OCI-LY1 (cell line): ENCODE measurements at regions not wholly inside any gene's neighbourhood (a gene's known extent, or its start where the extent isn't known, plus 50 kb on each side); places are given as distances from the start of the nearest gene placed in this dataset.

Source experiments
- H2AFZ ChIP-seq: fragments of 200-600 bp; sonication (generic), shearing (Covaris generic); 2 replicates; pipeline ENCODE4 v1.6.0; 2014; ENCODE audit warnings: antibody characterized with exemption, mild to moderate bottlenecking, low read length
- H3F3A ChIP-seq: fragments of 200-600 bp; sonication (generic), shearing (Covaris generic); 2 replicates; pipeline ENCODE4 v1.6.0; 2014; ENCODE audit warnings: mild to moderate bottlenecking, antibody characterized with exemption, low read length, moderate library complexity; ENCODE audit not compliant: insufficient read depth
- H3K27ac ChIP-seq: fragments of 200-600 bp; sonication (generic); 2 replicates; pipeline ENCODE4 v1.5.1; 2014; ENCODE audit warnings: low read length, mixed run types, mild to moderate bottlenecking, low read depth; ENCODE audit not compliant: poor library complexity, severe bottlenecking
- H3K27me3 ChIP-seq: fragments of 200-600 bp; sonication (generic); 2 replicates; pipeline ENCODE4 v1.6.0; 2014; ENCODE audit warnings: antibody characterized with exemption, mild to moderate bottlenecking, low read length, moderate library complexity; ENCODE audit not compliant: insufficient read depth
- H3K36me3 ChIP-seq: fragments of 200-600 bp; sonication (generic); 2 replicates; pipeline ENCODE4 v1.6.1; 2014; ENCODE audit warnings: mild to moderate bottlenecking, antibody characterized with exemption, low read length, moderate library complexity, mixed read lengths; ENCODE audit not compliant: insufficient read depth
- H3K4me1 ChIP-seq: fragments of 200-600 bp; sonication (generic); 2 replicates; pipeline ENCODE4 v1.5.1; 2014; ENCODE audit warnings: mild to moderate bottlenecking, low read length, moderate library complexity; ENCODE audit not compliant: insufficient read depth, severe bottlenecking
- H3K4me2 ChIP-seq: fragments of 200-600 bp; sonication (generic), shearing (Covaris generic); 2 replicates; pipeline ENCODE4 v1.6.1; 2014; ENCODE audit warnings: low read length
- H3K4me3 ChIP-seq: fragments of 200-600 bp; sonication (generic); 2 replicates; pipeline ENCODE4 v1.5.1; 2014; ENCODE audit warnings: low read length, low read depth, mild to moderate bottlenecking, mixed read lengths; ENCODE audit not compliant: poor library complexity, severe bottlenecking
- H3K79me2 ChIP-seq: fragments of 200-600 bp; shearing (Covaris generic); 2 replicates; pipeline ENCODE4 v1.6.1; 2016; ENCODE audit warnings: mixed run types, low read length, mixed read lengths; ENCODE audit not compliant: insufficient read depth
- H3K9ac ChIP-seq: fragments of 200-600 bp; sonication (generic), shearing (Covaris generic); 2 replicates; pipeline ENCODE4 v1.6.1; 2014; ENCODE audit warnings: mild to moderate bottlenecking, low read length, mixed read lengths
- H3K9me2 ChIP-seq: fragments of 200-600 bp; sonication (generic), shearing (Covaris generic); 2 replicates; pipeline ENCODE4 v1.6.1; 2014; ENCODE audit warnings: low read depth, mild to moderate bottlenecking, low read length, mixed read lengths
- H3K9me3 ChIP-seq: fragments of 200-600 bp; shearing (Covaris generic); 2 replicates; pipeline ENCODE4 v1.6.1; 2014; ENCODE audit warnings: low read length, mixed read lengths
- H4K20me1 ChIP-seq: fragments of 200-600 bp; sonication (generic), shearing (Covaris generic); 2 replicates; pipeline ENCODE4 v1.6.0; 2016; ENCODE audit warnings: mild to moderate bottlenecking, low read length; ENCODE audit not compliant: insufficient read depth
- CTCF ChIP-seq: fragments of 200-600 bp; sonication (generic), shearing (Covaris generic); IDR thresholded peaks from 2 replicates; pipeline ENCODE4 v1.5.1; 2017; ENCODE audit warnings: mild to moderate bottlenecking, antibody characterized with exemption, low read length, moderate library complexity, mixed read lengths
- EZH2 ChIP-seq: fragments of 200-600 bp; sonication (generic), shearing (Covaris generic); IDR thresholded peaks from 2 replicates; pipeline ENCODE4 v1.8.0; 2017; ENCODE audit warnings: borderline replicate concordance, mixed run types, mild to moderate bottlenecking, antibody characterized with exemption, low read length, moderate library complexity, mixed read lengths

GRCh38 chr6:134866563-134866962 is 83.3 kb downstream of the ALDH8A1 start:
- Histone ChIP-seq H4K20me1 (no peaks in the 10 kb centered on the region), H3F3A (no peaks in the 10 kb centered on the region), H3K4me1 (no peaks in the 10 kb centered on the region), H3K9me2 (no peaks in the 10 kb centered on the region), H3K27ac (no peak overlapping the region), H3K9me3 (no peaks in the 10 kb centered on the region), H3K27me3 (no peaks in the 10 kb centered on the region), H3K4me2 (no peak overlapping the region), H3K36me3 (no peaks in the 10 kb centered on the region), H3K9ac (no peak overlapping the region), H3K79me2 (no peaks in the 10 kb centered on the region), H3K4me3 (no peak overlapping the region), H2AFZ (no peak overlapping the region)
- TF ChIP-seq EZH2 (no peak), CTCF (no peak)

GRCh38 chr6:134864558-134864957 is 85.3 kb downstream of the ALDH8A1 start:
- Histone ChIP-seq H3K9me2 (no peaks in the 10 kb centered on the region), H2AFZ (no peak overlapping the region)
- TF ChIP-seq CTCF (no peak), EZH2 (no peak)

GRCh38 chr6:134863763-134864510 is 86.0 kb downstream of the ALDH8A1 start:
- Histone ChIP-seq H3K9ac (no peak overlapping the region), H3K27ac (no peak overlapping the region), H2AFZ (no peak overlapping the region), H3K79me2 (no peaks in the 10 kb centered on the region), H3K9me2 (no peaks in the 10 kb centered on the region), H3K4me1 (no peaks in the 10 kb centered on the region), H3K9me3 (no peaks in the 10 kb centered on the region), H3K4me3 (no peak overlapping the region), H3K27me3 (no peaks in the 10 kb centered on the region), H3K4me2 (no peak overlapping the region), H3F3A (no peaks in the 10 kb centered on the region), H4K20me1 (no peaks in the 10 kb centered on the region), H3K36me3 (no peaks in the 10 kb centered on the region)
- no peak for TF ChIP-seq EZH2
- TF ChIP-seq CTCF, result no peak

More at GRCh38 chr6:134864558-134864957, 85.3 kb downstream of the ALDH8A1 start:
- Histone ChIP-seq H3K27me3 (no peaks in the 10 kb centered on the region), H3K4me2 (no peak overlapping the region), H3K79me2 (no peaks in the 10 kb centered on the region), H3F3A (no peaks in the 10 kb centered on the region), H3K4me1 (no peaks in the 10 kb centered on the region), H4K20me1 (no peaks in the 10 kb centered on the region), H3K27ac (no peak overlapping the region), H3K9ac (no peak overlapping the region), H3K9me3 (no peaks in the 10 kb centered on the region), H3K4me3 (no peak overlapping the region), H3K36me3 (no peaks in the 10 kb centered on the region)
